Common myeloid progenitor, CD34-positive (primary cell): ENCODE measurements at regions not wholly inside any gene's neighbourhood (a gene's known extent, or its start where the extent isn't known, plus 50 kb on each side); places are given as distances from the start of the nearest gene placed in this dataset.

ENCODE experiments used
- CTCF ChIA-PET: fragments of 350-600 bp; sonication (Branson Sonifier 250); formaldehyde crosslinking; loops from one replicate; lab custom pipeline; 2021; ENCODE audit warnings: antibody characterized with exemption; lab: Charles Lee
- POLR2A ChIA-PET: fragments of 350-600 bp; sonication (Branson Sonifier 250); formaldehyde crosslinking; loops from one replicate; lab custom pipeline; 2021; ENCODE audit warnings: antibody characterized with exemption; lab: Charles Lee
- DNase-seq, 3 donors: peaks; one replicate each; pipeline versions ENCODE4 v3.0.0 to v3.0.0-alpha.2; 2013
- H3K27ac ChIP-seq, 2 experiments: 1 replicate in 1 of 2; 2 replicates in 1 of 2; pipeline ENCODE4 v1.7.0; 2013; ENCODE audit warnings: inconsistent platforms in 2 of 2, low read length in 2 of 2, mild to moderate bottlenecking in 2 of 2, low read depth in 1 of 2, moderate library complexity in 1 of 2; ENCODE audit not compliant: severe bottlenecking in 2 of 2, insufficient read depth in 1 of 2, poor library complexity in 1 of 2
- H3K27me3 ChIP-seq, 5 experiments: replicated peaks in 2 of 5; 1 replicate in 3 of 5; 2 replicates in 2 of 5; pipeline versions ENCODE4 v1.6.1 to v1.7.0; 2013; ENCODE audit warnings: low read length in 4 of 5, mild to moderate bottlenecking in 2 of 5, moderate library complexity in 2 of 5, inconsistent platforms in 1 of 5; ENCODE audit not compliant: insufficient read depth in 5 of 5, control insufficient read depth in 4 of 5
- H3K36me3 ChIP-seq, 4 experiments: 1 replicate in 2 of 4; 2 replicates in 2 of 4; pipeline versions ENCODE4 v1.6.1 to v1.7.0; 2013; ENCODE audit warnings: low read length in 3 of 4, control low read depth in 1 of 4, mild to moderate bottlenecking in 1 of 4; ENCODE audit not compliant: control insufficient read depth in 4 of 4, insufficient read depth in 4 of 4
- H3K4me1 ChIP-seq, 4 experiments: 1 replicate in 3 of 4; 2 replicates in 1 of 4; pipeline versions ENCODE4 v1.6.1 to v1.7.1; 2013; ENCODE audit warnings: low read length in 3 of 4, mild to moderate bottlenecking in 3 of 4, control low read depth in 1 of 4, inconsistent platforms in 1 of 4, moderate library complexity in 1 of 4; ENCODE audit not compliant: control insufficient read depth in 4 of 4, insufficient read depth in 4 of 4; ENCODE audit errors: control extremely low read depth in 1 of 4
- H3K4me3 ChIP-seq, 7 experiments: 1 replicate in 4 of 7; 2 replicates in 3 of 7; pipeline versions ENCODE4 v1.5.1 to v1.7.0; 2013; ENCODE audit warnings: mild to moderate bottlenecking in 7 of 7, low read length in 6 of 7, moderate library complexity in 6 of 7, inconsistent platforms in 2 of 7, low read depth in 2 of 7, control low read depth in 1 of 7; ENCODE audit not compliant: insufficient read depth in 4 of 7, control insufficient read depth in 1 of 7; ENCODE audit errors: extremely low read depth in 1 of 7
- H3K9me3 ChIP-seq, 5 experiments: 1 replicate in 4 of 5; 2 replicates in 1 of 5; pipeline versions ENCODE4 v1.6.1 to v1.7.1; 2013; ENCODE audit warnings: low read length in 4 of 5, mild to moderate bottlenecking in 2 of 5, inconsistent platforms in 1 of 5, low read depth in 1 of 5, moderate library complexity in 1 of 5; ENCODE audit not compliant: control insufficient read depth in 4 of 5, insufficient read depth in 2 of 5; ENCODE audit errors: control extremely low read depth in 1 of 5
- WGBS: methylation state at CpG from one replicate; pipeline ENCODE4 v1.1.5; 2013; ENCODE audit not compliant: insufficient coverage; 5-methylcytosine and 5-hydroxymethylcytosine counted together

- Histone ChIP-seq H3K27me3 (peaks cover 0 to 2% (median 0%) of the 10 kb centered on the region in 5 experiments), H3K4me3 (no peak overlapping the region), H3K27ac (no peak overlapping the region), H3K36me3 (no peaks in the 10 kb centered on the region), H3K4me1 (peaks cover 0 to 14% (median 8%) of the 10 kb centered on the region in 4 experiments), H3K9me3 (peaks cover 0 to 3% (median 0%) of the 10 kb centered on the region in 5 experiments)
- 96% methylated on average over 7 of the region's 8 CpGs for WGBS
- DNase-seq = no peak
- CTCF ChIA-PET = interaction anchor here (0.8 to 4.3 kb wide), 4 partner anchors 10 to 154 kb away, joined by 3 to 17 read pairs (median 8); no protein-coding TSS in a partner anchor
- POLR2A ChIA-PET = no interaction called here
Measured at GRCh38 chr17:27390540-27390939, 65.7 kb upstream of the KSR1 start.

GRCh38 chr17:27391427-27391826, 64.8 kb upstream of the KSR1 start:
- WGBS = 100% methylated on average over 1 of the region's 1 CpG
- H3K27me3 ChIP-seq = peaks cover 0 to 2% (median 0%) of the 10 kb centered on the region in 5 experiments
- H3K9me3 ChIP-seq = peaks cover 0 to 3% (median 0%) of the 10 kb centered on the region in 5 experiments
- ChIA-PET CTCF (interaction anchor here (4.3 kb wide), 1 partner anchor 11 kb away, joined by 17 read pairs; no protein-coding TSS in a partner anchor), POLR2A (no interaction called here)
- no peak overlapping the region for H3K27ac ChIP-seq
- no peaks in the 10 kb centered on the region for H3K36me3 ChIP-seq
- H3K4me3 ChIP-seq = no peak overlapping the region
- peaks cover 0 to 14% (median 8%) of the 10 kb centered on the region in 4 experiments for H3K4me1 ChIP-seq
- no peak for DNase-seq

- ChIA-PET POLR2A (no interaction called here), CTCF (interaction anchor here (1.1 kb wide), 1 partner anchor 13 kb away, joined by 4 read pairs; no protein-coding TSS in a partner anchor)
- H3K36me3 ChIP-seq = no peaks in the 10 kb centered on the region
- H3K27me3 ChIP-seq = peaks cover 0 to 2% (median 0%) of the 10 kb centered on the region in 5 experiments
- H3K4me1 ChIP-seq = no peaks in the 10 kb centered on the region
- WGBS = 100% methylated on average over 1 of the region's 1 CpG
- DNase-seq = no peak
- H3K4me3 ChIP-seq = no peak overlapping the region
- H3K9me3 ChIP-seq = peaks cover 0 to 3% (median 0%) of the 10 kb centered on the region in 5 experiments
- no peak overlapping the region for H3K27ac ChIP-seq
Measured at GRCh38 chr17:27396045-27396444, 60.2 kb upstream of the KSR1 start.

- H3K27me3 ChIP-seq = peaks cover 0 to 2% (median 0%) of the 10 kb centered on the region in 5 experiments
- 20% methylated on average over 1 of the region's 1 CpG for WGBS
- no peak overlapping the region for H3K27ac ChIP-seq
- POLR2A ChIA-PET = no interaction called here
- H3K4me3 ChIP-seq = no peak overlapping the region
- H3K4me1 ChIP-seq = no peaks in the 10 kb centered on the region
- CTCF ChIA-PET = no interaction called here
- H3K9me3 ChIP-seq = peaks cover 0 to 3% (median 0%) of the 10 kb centered on the region in 5 experiments
- DNase-seq = no peak
- no peaks in the 10 kb centered on the region for H3K36me3 ChIP-seq
Measured at GRCh38 chr17:27396941-27397340, 59.3 kb upstream of the KSR1 start.

- no peak overlapping the region for H3K27ac ChIP-seq
- H3K36me3 ChIP-seq = no peaks in the 10 kb centered on the region
- H3K4me3 ChIP-seq = no peak overlapping the region
- peaks cover 0 to 2% (median 0%) of the 10 kb centered on the region in 5 experiments for H3K27me3 ChIP-seq
- ChIA-PET CTCF (no interaction called here), POLR2A (no interaction called here)
- DNase-seq = no peak
- H3K4me1 ChIP-seq = peaks cover 0 to 4% (median 0%) of the 10 kb centered on the region in 4 experiments
- peaks cover 0 to 3% (median 0%) of the 10 kb centered on the region in 5 experiments for H3K9me3 ChIP-seq
- 100% methylated on average over 1 of the region's 2 CpGs for WGBS
Measured at GRCh38 chr17:27398691-27399090, 57.6 kb upstream of the KSR1 start.

GRCh38 chr17:27400991-27401390, 55.3 kb upstream of the KSR1 start:
- DNase-seq = no peak
- H3K9me3 ChIP-seq = no peaks in the 10 kb centered on the region
- CTCF ChIA-PET = interaction anchor here (1.0 to 1.4 kb wide), 2 partner anchors 30 to 36 kb away, joined by 3 read pairs; no protein-coding TSS in a partner anchor
- no peak overlapping the region for H3K4me3 ChIP-seq
- H3K27ac ChIP-seq = no peak overlapping the region
- peaks cover 0 to 4% (median 0%) of the 10 kb centered on the region in 4 experiments for H3K4me1 ChIP-seq
- WGBS = 96% methylated on average over 6 of the region's 6 CpGs
- no peaks in the 10 kb centered on the region for H3K27me3 ChIP-seq
- H3K36me3 ChIP-seq = no peaks in the 10 kb centered on the region
- POLR2A ChIA-PET = interaction anchor here (0.6 kb wide), 1 partner anchor 24 kb away, joined by 3 read pairs; no protein-coding TSS in a partner anchor

GRCh38 chr17:27402943-27403342, 53.3 kb upstream of the KSR1 start:
- Histone ChIP-seq H3K9me3 (no peaks in the 10 kb centered on the region), H3K36me3 (no peaks in the 10 kb centered on the region), H3K27ac (no peak overlapping the region), H3K4me1 (peaks cover 0 to 4% (median 0%) of the 10 kb centered on the region in 4 experiments), H3K4me3 (no peak overlapping the region), H3K27me3 (no peaks in the 10 kb centered on the region)
- no peak for DNase-seq
- WGBS = 70% methylated on average over 4 of the region's 5 CpGs
- ChIA-PET CTCF (interaction anchor here (2.0 kb wide), 1 partner anchor 22 kb away, joined by 5 read pairs; no protein-coding TSS in a partner anchor), POLR2A (no interaction called here)
